ENCODE measurements at regions not wholly inside any gene's neighbourhood (a gene's known extent, or its start where the extent isn't known, plus 50 kb on each side); places are given as distances from the start of the nearest gene placed in this dataset.
"Not testable (repeated sequence)": the region's sequence is repeated elsewhere in the genome, so short reads cannot be mapped to it uniquely, and the experiment has no call there.

GRCh38 chr7:98785929-98786571 is 83.8 kb downstream of the TMEM130 start:
- no peak overlapping the region for H3K4me3 Mint-ChIP-seq
- 54% methylated on average over 13 of the region's 14 CpGs for WGBS (ENCODE audit: insufficient coverage)
- H3K4me3 ChIP-seq (ENCODE audit: low read length), result no peak overlapping the region
- DNase-seq, result no peak
- no peaks in the 10 kb centered on the region for H3K9me3 Mint-ChIP-seq
- H3K4me1 ChIP-seq (ENCODE audit: control insufficient read depth, insufficient read depth, low read length), result no peaks in the 10 kb centered on the region
- H3K27me3 ChIP-seq (ENCODE audit: control insufficient read depth, insufficient read depth, low read length), result no peaks in the 10 kb centered on the region
- no peaks in the 10 kb centered on the region for H3K9me3 ChIP-seq (ENCODE audit: control insufficient read depth, insufficient read depth, low read length)
- H3K36me3 Mint-ChIP-seq, result no peaks in the 10 kb centered on the region
- intact Hi-C loops (cut with micrococcal nuclease), result no loop called here
- peaks cover 0 to 7% of the 10 kb centered on the region in 2 donors for H3K27me3 Mint-ChIP-seq (ENCODE audit: low read depth in 2 of 2)
- TF ChIP-seq CTCF (IDR thresholded peaks at IDR 0.05), result no peak
- H3K27ac Mint-ChIP-seq, result no peak overlapping the region
- no peak overlapping the region for H3K27ac ChIP-seq (ENCODE audit: low read length)
- no peaks in the 10 kb centered on the region for H3K4me1 Mint-ChIP-seq
- ATAC-seq, result no peak
- no peaks in the 10 kb centered on the region for H3K36me3 ChIP-seq (ENCODE audit: control insufficient read depth, insufficient read depth, low read length)

GRCh38 chr7:98788966-98789365 is 80.8 kb downstream of the TMEM130 start:
- no peak for TF ChIP-seq CTCF (IDR thresholded peaks at IDR 0.05)
- DNase-seq, result no peak
- WGBS (ENCODE audit: insufficient coverage), result 63% methylated on average over 3 of the region's 3 CpGs

GRCh38 chr7:98794453-98794852 is 75.4 kb downstream of the TMEM130 start:
- H3K27me3 Mint-ChIP-seq (ENCODE audit: low read depth in 2 of 2); intact Hi-C loops (cut with micrococcal nuclease); H3K36me3 Mint-ChIP-seq; H3K36me3 ChIP-seq (ENCODE audit: control insufficient read depth, insufficient read depth, low read length); DNase-seq; H3K4me3 ChIP-seq (ENCODE audit: low read length); H3K9me3 ChIP-seq (ENCODE audit: control insufficient read depth, insufficient read depth, low read length); H3K4me1 ChIP-seq (ENCODE audit: control insufficient read depth, insufficient read depth, low read length); H3K27ac ChIP-seq (ENCODE audit: low read length); H3K27me3 ChIP-seq (ENCODE audit: control insufficient read depth, insufficient read depth, low read length); H3K9me3 Mint-ChIP-seq; H3K27ac Mint-ChIP-seq; H3K4me1 Mint-ChIP-seq; H3K4me3 Mint-ChIP-seq; ATAC-seq: not testable (repeated sequence)
- WGBS (ENCODE audit: insufficient coverage), result 92% methylated on average over 4 of the region's 4 CpGs

More at GRCh38 chr7:98788966-98789365, 80.8 kb downstream of the TMEM130 start:
- H3K4me1 ChIP-seq (ENCODE audit: control insufficient read depth, insufficient read depth, low read length), result no peaks in the 10 kb centered on the region
- Mint-ChIP-seq H3K4me3 (no peak overlapping the region), H3K36me3 (no peaks in the 10 kb centered on the region), H3K9me3 (no peaks in the 10 kb centered on the region), H3K27ac (no peak overlapping the region), H3K4me1 (no peaks in the 10 kb centered on the region), H3K27me3 (ENCODE audit: low read depth in 2 of 2) (peaks cover 0 to 7% of the 10 kb centered on the region in 2 donors)
- no peak overlapping the region for H3K27ac ChIP-seq (ENCODE audit: low read length)
- H3K4me3 ChIP-seq (ENCODE audit: low read length), result no peak overlapping the region
- no peaks in the 10 kb centered on the region for H3K27me3 ChIP-seq (ENCODE audit: control insufficient read depth, insufficient read depth, low read length)
- ATAC-seq, result no peak
- H3K36me3 ChIP-seq (ENCODE audit: control insufficient read depth, insufficient read depth, low read length), result no peaks in the 10 kb centered on the region
- intact Hi-C loops (cut with micrococcal nuclease), result no loop called here
- no peaks in the 10 kb centered on the region for H3K9me3 ChIP-seq (ENCODE audit: control insufficient read depth, insufficient read depth, low read length)

GRCh38 chr7:98795741-98796493 is 73.9 kb downstream of the TMEM130 start:
- Mint-ChIP-seq H3K27me3 (ENCODE audit: low read depth in 2 of 2) (peaks cover 0 to 3% of the 10 kb centered on the region in 2 donors), H3K9me3 (no peaks in the 10 kb centered on the region), H3K4me1 (no peaks in the 10 kb centered on the region), H3K4me3 (no peak overlapping the region), H3K27ac (no peak overlapping the region), H3K36me3 (no peaks in the 10 kb centered on the region)
- no peaks in the 10 kb centered on the region for H3K36me3 ChIP-seq (ENCODE audit: control insufficient read depth, insufficient read depth, low read length)
- WGBS (ENCODE audit: insufficient coverage), result 75% methylated on average over 12 of the region's 12 CpGs
- no peaks in the 10 kb centered on the region for H3K27me3 ChIP-seq (ENCODE audit: control insufficient read depth, insufficient read depth, low read length)
- H3K4me3 ChIP-seq (ENCODE audit: low read length), result no peak overlapping the region
- TF ChIP-seq CTCF (IDR thresholded peaks at IDR 0.05), result no peak
- H3K27ac ChIP-seq (ENCODE audit: low read length), result no peak overlapping the region
- intact Hi-C loops (cut with micrococcal nuclease), result no loop called here
- no peak for DNase-seq
- no peaks in the 10 kb centered on the region for H3K4me1 ChIP-seq (ENCODE audit: control insufficient read depth, insufficient read depth, low read length)
- H3K9me3 ChIP-seq (ENCODE audit: control insufficient read depth, insufficient read depth, low read length), result peaks cover 2% of the 10 kb centered on the region
- no peak for ATAC-seq
